ENCODE measurements at regions not wholly inside any gene's neighbourhood (a gene's known extent, or its start where the extent isn't known, plus 50 kb on each side); places are given as distances from the start of the nearest gene placed in this dataset.

- Histone ChIP-seq H3K23ac (ENCODE audit: insufficient read length, low read depth, low read length) (no peak overlapping the region), H3K23me2 (ENCODE audit: insufficient read length, low read depth, low read length, poor library complexity, severe bottlenecking) (no peaks in the 10 kb centered on the region), H3K9ac (ENCODE audit: extremely low read depth, insufficient read length, low read length) (no peak overlapping the region), H3K4me2 (ENCODE audit: insufficient read depth, insufficient read length, low read length) (no peak overlapping the region), H3K79me1 (ENCODE audit: insufficient read depth, low read depth, low read length, poor library complexity, severe bottlenecking) (no peaks in the 10 kb centered on the region), H3K79me2 (ENCODE audit: insufficient read depth, low read length) (no peaks in the 10 kb centered on the region), H4K5ac (ENCODE audit: insufficient read length, low read depth, low read length) (no peak overlapping the region), H3K14ac (ENCODE audit: insufficient read depth, low read length) (no peak overlapping the region), H3K4ac (ENCODE audit: low read depth, low read length) (no peak overlapping the region), H2BK5ac (ENCODE audit: insufficient read length, low read length) (no peak overlapping the region), H4K20me1 (ENCODE audit: control insufficient read depth, insufficient read depth, insufficient read length) (no peaks in the 10 kb centered on the region), H4K8ac (replicated peaks; ENCODE audit: insufficient read length, low read depth, low read length) (no peak overlapping the region), H2BK20ac (ENCODE audit: low read depth, low read length, poor library complexity, severe bottlenecking) (no peak overlapping the region), H3K56ac (ENCODE audit: insufficient read length, low read depth, low read length) (no peak overlapping the region), H2AK5ac (ENCODE audit: insufficient read length, low read length) (no peak overlapping the region), H3K9me3 (ENCODE audit: control insufficient read depth, low read depth, low read length) (no peaks in the 10 kb centered on the region), H3K27me3 (ENCODE audit: insufficient read depth, low read length) (no peaks in the 10 kb centered on the region), H2BK15ac (ENCODE audit: low read depth, low read length) (no peak overlapping the region), H3T11ph (ENCODE audit: low read length) (no peak overlapping the region), H2BK12ac (ENCODE audit: insufficient read length, low read depth, low read length) (no peak overlapping the region), H3K4me1 (ENCODE audit: insufficient read depth, low read length) (no peaks in the 10 kb centered on the region), H2BK120ac (ENCODE audit: low read depth, low read length, poor library complexity, severe bottlenecking) (no peak overlapping the region), H4K91ac (ENCODE audit: insufficient read length, low read depth, low read length) (no peak overlapping the region), H3K27ac (ENCODE audit: insufficient read length, low read depth, low read length) (no peak overlapping the region), H3K18ac (ENCODE audit: insufficient read length, low read depth, low read length) (no peak overlapping the region), H2AFZ (ENCODE audit: low read length) (no peak overlapping the region)
- Mint-ChIP-seq H3K9me3 (no peaks in the 10 kb centered on the region), H3K27me3 (ENCODE audit: low read depth) (no peaks in the 10 kb centered on the region), H3K4me3 (no peak overlapping the region), H3K27ac (no peak overlapping the region), H3K36me3 (ENCODE audit: insufficient read depth in 1 of 3, low read depth in 3 of 3) (no peaks in the 10 kb centered on the region), H3K4me1 (0 out of 4 replicates have a peak, but pooled peaks cover 0 to 4% of the 10 kb centered on the region in 2 experiments)
- DNase-seq: no peak
- no CpG with 5 or more reads among the region's 3 CpGs for WGBS (ENCODE audit: extremely low coverage, insufficient read length, low lambda C conversion rate)
- TF ChIP-seq CTCF (conservative IDR thresholded peaks at IDR 0.05): no peak
Measured at GRCh38 chr4:62909238-62909637, 1500.0 kb downstream of the TECRL start.

Data from H9 (cell line).